BE2C (cell line): ENCODE measurements at regions not wholly inside any gene's neighbourhood (a gene's known extent, or its start where the extent isn't known, plus 50 kb on each side); places are given as distances from the start of the nearest gene placed in this dataset.

Experiments used
- DNase-seq: peaks from one replicate; pipeline ENCODE4 v3.0.0-alpha.2; 2020
- H3K27me3 ChIP-seq: fragments of 250-450 bp; sonication (Bioruptor Pico); 2 replicates; pipeline ENCODE4 v1.5.1; 2020; ENCODE audit warnings: mild to moderate bottlenecking
- H3K36me3 ChIP-seq: fragments of 250-450 bp; sonication (Bioruptor Pico); 2 replicates; pipeline ENCODE4 v1.5.1; 2020; ENCODE audit warnings: mild to moderate bottlenecking
- H3K4me1 ChIP-seq: fragments of 250-450 bp; sonication (Bioruptor Pico); 2 replicates; pipeline ENCODE4 v1.5.1; 2020
- H3K4me3 ChIP-seq: 2 replicates; pipeline ENCODE4 v1.5.1; 2011; ENCODE audit warnings: low read depth, low read length
- H3K9me3 ChIP-seq: fragments of 250-450 bp; sonication (Bioruptor Pico); 2 replicates; pipeline ENCODE4 v1.5.1; 2020
- CTCF ChIP-seq: IDR thresholded peaks from 2 replicates; pipeline ENCODE4 v1.5.1; 2012; ENCODE audit warnings: mild to moderate bottlenecking, low read depth, low read length

GRCh38 chr9:100911273-100911672 lies 117.3 kb upstream of the PLPPR1 start:
- no peak for TF ChIP-seq CTCF
- Histone ChIP-seq H3K4me3 (no peak overlapping the region), H3K36me3 (no peaks in the 10 kb centered on the region), H3K4me1 (no peaks in the 10 kb centered on the region), H3K27me3 (no peaks in the 10 kb centered on the region), H3K9me3 (no peaks in the 10 kb centered on the region)
- no peak for DNase-seq

GRCh38 chr9:100913257-100913656 lies 115.3 kb upstream of the PLPPR1 start:
- Histone ChIP-seq H3K4me1 (no peaks in the 10 kb centered on the region), H3K4me3 (no peak overlapping the region), H3K36me3 (no peaks in the 10 kb centered on the region), H3K9me3 (no peaks in the 10 kb centered on the region), H3K27me3 (no peaks in the 10 kb centered on the region)
- no peak for DNase-seq
- TF ChIP-seq CTCF = no peak

- H3K9me3 ChIP-seq = no peaks in the 10 kb centered on the region
- no peaks in the 10 kb centered on the region for H3K27me3 ChIP-seq
- DNase-seq = no peak
- no peak for TF ChIP-seq CTCF
- no peaks in the 10 kb centered on the region for H3K36me3 ChIP-seq
- H3K4me3 ChIP-seq = no peak overlapping the region
- no peaks in the 10 kb centered on the region for H3K4me1 ChIP-seq
Measured at GRCh38 chr9:100914266-100914665, 114.3 kb upstream of the PLPPR1 start.

- TF ChIP-seq CTCF = no peak
- DNase-seq = no peak
- no peaks in the 10 kb centered on the region for H3K4me1 ChIP-seq
- no peaks in the 10 kb centered on the region for H3K27me3 ChIP-seq
- H3K9me3 ChIP-seq = no peaks in the 10 kb centered on the region; the same call in 1 of the 2 replicates
- H3K4me3 ChIP-seq = no peak overlapping the region
- no peaks in the 10 kb centered on the region for H3K36me3 ChIP-seq
Measured at GRCh38 chr9:100919506-100919905, 109.0 kb upstream of the PLPPR1 start.

GRCh38 chr9:100926366-100926765 lies 102.2 kb upstream of the PLPPR1 start:
- no peaks in the 10 kb centered on the region; the same call in 1 of the 2 replicates for H3K9me3 ChIP-seq
- no peaks in the 10 kb centered on the region for H3K27me3 ChIP-seq
- no peaks in the 10 kb centered on the region for H3K4me1 ChIP-seq
- TF ChIP-seq CTCF = no peak
- DNase-seq = no peak
- H3K4me3 ChIP-seq = no peak overlapping the region
- no peaks in the 10 kb centered on the region for H3K36me3 ChIP-seq

- no peaks in the 10 kb centered on the region for H3K9me3 ChIP-seq
- no peak for TF ChIP-seq CTCF
- no peaks in the 10 kb centered on the region for H3K4me1 ChIP-seq
- H3K36me3 ChIP-seq = no peaks in the 10 kb centered on the region
- no peak for DNase-seq
- H3K4me3 ChIP-seq = no peak overlapping the region
- no peaks in the 10 kb centered on the region for H3K27me3 ChIP-seq
Measured at GRCh38 chr9:100927763-100928162, 100.8 kb upstream of the PLPPR1 start.
